OCI-LY7 (cell line): ENCODE measurements at regions not wholly inside any gene's neighbourhood (a gene's known extent, or its start where the extent isn't known, plus 50 kb on each side); places are given as distances from the start of the nearest gene placed in this dataset.

Source experiments
- CTCF ChIP-seq: fragments of 200-600 bp; sonication (generic); conservative IDR thresholded peaks from 2 replicates; pipeline ENCODE4 v1.5.1; 2014; ENCODE audit warnings: mild to moderate bottlenecking, antibody characterized with exemption, low read length, moderate library complexity, mixed read lengths
- EZH2phosphoT487 ChIP-seq: fragments of 200-600 bp; sonication (generic); IDR thresholded peaks from 2 replicates; pipeline ENCODE4 v1.6.1; 2018; ENCODE audit warnings: low read depth, borderline replicate concordance, mild to moderate bottlenecking, mixed run types, antibody characterized with exemption, low read length, moderate library complexity, mixed read lengths

DNA sequence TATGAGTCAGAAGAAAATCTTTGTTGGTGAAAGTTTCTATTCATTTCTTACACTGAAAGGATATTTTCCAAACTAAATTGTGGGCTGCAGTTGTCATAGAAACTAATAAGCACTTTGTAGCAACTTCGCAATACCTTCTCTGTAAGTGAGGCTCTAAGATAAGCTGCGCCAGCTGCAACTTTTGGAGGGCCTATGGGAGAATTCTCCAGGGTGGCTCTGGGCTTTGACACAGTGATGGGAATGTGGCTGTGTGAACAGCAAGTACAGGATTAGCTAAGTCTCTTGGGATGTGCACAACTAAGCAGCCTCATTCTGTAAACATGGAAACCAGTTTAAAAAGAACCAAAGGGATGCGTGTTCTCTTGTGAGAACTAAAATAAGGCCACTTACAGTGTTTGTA is 124.6 kb upstream of the SGO1 start:
- no peak for TF ChIP-seq CTCF
- TF ChIP-seq EZH2phosphoT487 = no peak
